ENCODE measurements at regions not wholly inside any gene's neighbourhood (a gene's known extent, or its start where the extent isn't known, plus 50 kb on each side); places are given as distances from the start of the nearest gene placed in this dataset.

DNA sequence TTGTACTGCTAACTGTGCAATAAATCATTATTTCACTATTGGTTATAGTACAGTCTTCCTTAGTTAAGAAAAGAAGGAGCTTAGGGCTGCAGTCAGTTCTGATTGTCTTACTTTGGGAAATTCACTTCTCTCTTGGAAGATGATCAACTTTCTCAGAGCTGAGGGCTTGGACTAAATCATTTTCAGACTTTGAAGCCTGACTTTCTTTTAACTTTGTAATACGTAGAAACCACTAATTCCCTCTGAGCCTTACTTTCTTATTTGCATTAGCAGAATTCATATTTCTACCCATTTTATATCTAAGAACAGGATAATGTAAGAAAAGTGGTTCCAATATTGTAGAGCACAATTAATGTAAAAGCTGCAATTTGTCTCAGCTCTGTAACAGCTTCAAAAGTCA lies 386.4 kb downstream of the TRIB2 start:
- no peak for TF ChIP-seq EP300 (IDR thresholded peaks at IDR 0.05; ENCODE audit: low read depth)
- TF ChIP-seq POLR2A (IDR thresholded peaks at IDR 0.05), result no peak
- TF ChIP-seq, protein P1, sequence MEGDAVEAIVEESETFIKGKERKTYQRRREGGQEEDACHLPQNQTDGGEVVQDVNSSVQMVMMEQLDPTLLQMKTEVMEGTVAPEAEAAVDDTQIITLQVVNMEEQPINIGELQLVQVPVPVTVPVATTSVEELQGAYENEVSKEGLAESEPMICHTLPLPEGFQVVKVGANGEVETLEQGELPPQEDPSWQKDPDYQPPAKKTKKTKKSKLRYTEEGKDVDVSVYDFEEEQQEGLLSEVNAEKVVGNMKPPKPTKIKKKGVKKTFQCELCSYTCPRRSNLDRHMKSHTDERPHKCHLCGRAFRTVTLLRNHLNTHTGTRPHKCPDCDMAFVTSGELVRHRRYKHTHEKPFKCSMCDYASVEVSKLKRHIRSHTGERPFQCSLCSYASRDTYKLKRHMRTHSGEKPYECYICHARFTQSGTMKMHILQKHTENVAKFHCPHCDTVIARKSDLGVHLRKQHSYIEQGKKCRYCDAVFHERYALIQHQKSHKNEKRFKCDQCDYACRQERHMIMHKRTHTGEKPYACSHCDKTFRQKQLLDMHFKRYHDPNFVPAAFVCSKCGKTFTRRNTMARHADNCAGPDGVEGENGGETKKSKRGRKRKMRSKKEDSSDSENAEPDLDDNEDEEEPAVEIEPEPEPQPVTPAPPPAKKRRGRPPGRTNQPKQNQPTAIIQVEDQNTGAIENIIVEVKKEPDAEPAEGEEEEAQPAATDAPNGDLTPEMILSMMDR (IDR thresholded peaks at IDR 0.05), result no peak
- no peak for TF ChIP-seq POLR2AphosphoS5 (IDR thresholded peaks at IDR 0.05)
